ENCODE measurements at regions not wholly inside any gene's neighbourhood (a gene's known extent, or its start where the extent isn't known, plus 50 kb on each side); places are given as distances from the start of the nearest gene placed in this dataset.

DNA sequence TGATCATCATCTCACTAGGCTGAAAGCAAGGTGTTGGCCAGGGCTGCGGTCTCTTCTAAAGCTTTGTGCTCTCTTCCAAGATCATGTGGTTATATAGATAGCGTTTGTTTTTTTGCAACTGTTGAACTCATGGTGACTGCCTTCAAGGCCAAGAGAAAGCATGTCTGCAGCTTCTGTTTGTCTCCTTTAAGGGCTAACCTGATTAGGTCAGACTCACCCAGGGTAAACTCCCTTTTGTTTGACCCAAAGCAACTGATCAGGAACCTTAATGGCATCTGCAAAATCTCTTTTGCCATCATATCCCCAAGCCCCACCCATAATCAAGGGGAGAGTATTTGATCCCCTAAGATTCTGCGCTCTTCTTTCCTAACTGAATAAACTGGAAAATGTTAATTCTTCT lies 72.2 kb upstream of the ALG13 start:
- no peak overlapping the region for H3K27ac ChIP-seq (ENCODE audit: extremely low read depth, low read depth, low read length)
- ChIA-PET CTCF (no interaction called here), POLR2A (no interaction called here)
- no peaks in the 10 kb centered on the region for H3K9me3 ChIP-seq (ENCODE audit: control insufficient read depth, insufficient read depth, low read depth, low read length)
- TF ChIP-seq ZNF549 (tag by site-specific recombination; IDR thresholded peaks at IDR 0.05) (no peak), ZBTB21 (tag by site-specific recombination; IDR thresholded peaks at IDR 0.05) (no peak), ZNF670 (tag by site-specific recombination; IDR thresholded peaks at IDR 0.05; ENCODE audit: low read depth) (no peak), ZNF366 (tag by site-specific recombination; conservative IDR thresholded peaks at IDR 0.05) (no peak), ZNF658 (tag by site-specific recombination; IDR thresholded peaks at IDR 0.05) (no peak), ZNF335 (tag by site-specific recombination; conservative IDR thresholded peaks at IDR 0.05) (no peak), HOXD13 (CRISPR knock-in tag; IDR thresholded peaks at IDR 0.05; ENCODE audit: borderline replicate concordance) (no peak), ZNF404 (tag by site-specific recombination; IDR thresholded peaks at IDR 0.05) (no peak), BCL11B (tag by site-specific recombination; IDR thresholded peaks at IDR 0.05; ENCODE audit: low read depth) (no peak), GFI1B (tag by site-specific recombination; IDR thresholded peaks at IDR 0.05) (no peak), ZNF768 (tag by site-specific recombination; IDR thresholded peaks at IDR 0.05) (no peak), ZSCAN30 (tag by site-specific recombination; IDR thresholded peaks at IDR 0.05) (no peak), ZNF19 (tag by site-specific recombination; IDR thresholded peaks at IDR 0.05; ENCODE audit: low read depth) (no peak)
- TF ChIP-seq, protein P1, sequence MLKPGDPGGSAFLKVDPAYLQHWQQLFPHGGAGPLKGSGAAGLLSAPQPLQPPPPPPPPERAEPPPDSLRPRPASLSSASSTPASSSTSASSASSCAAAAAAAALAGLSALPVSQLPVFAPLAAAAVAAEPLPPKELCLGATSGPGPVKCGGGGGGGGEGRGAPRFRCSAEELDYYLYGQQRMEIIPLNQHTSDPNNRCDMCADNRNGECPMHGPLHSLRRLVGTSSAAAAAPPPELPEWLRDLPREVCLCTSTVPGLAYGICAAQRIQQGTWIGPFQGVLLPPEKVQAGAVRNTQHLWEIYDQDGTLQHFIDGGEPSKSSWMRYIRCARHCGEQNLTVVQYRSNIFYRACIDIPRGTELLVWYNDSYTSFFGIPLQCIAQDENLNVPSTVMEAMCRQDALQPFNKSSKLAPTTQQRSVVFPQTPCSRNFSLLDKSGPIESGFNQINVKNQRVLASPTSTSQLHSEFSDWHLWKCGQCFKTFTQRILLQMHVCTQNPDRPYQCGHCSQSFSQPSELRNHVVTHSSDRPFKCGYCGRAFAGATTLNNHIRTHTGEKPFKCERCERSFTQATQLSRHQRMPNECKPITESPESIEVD (tag by site-specific recombination; IDR thresholded peaks at IDR 0.05): no peak
- no peaks in the 10 kb centered on the region for H3K36me3 ChIP-seq (ENCODE audit: control insufficient read depth in 2 of 2, insufficient read depth in 1 of 2, low read length in 2 of 2)
- no peak overlapping the region for H3K4me3 ChIP-seq (ENCODE audit: low read depth, low read length)
- H3K4me1 ChIP-seq (ENCODE audit: control insufficient read depth, insufficient read depth, low read length): no peaks in the 10 kb centered on the region

DNA sequence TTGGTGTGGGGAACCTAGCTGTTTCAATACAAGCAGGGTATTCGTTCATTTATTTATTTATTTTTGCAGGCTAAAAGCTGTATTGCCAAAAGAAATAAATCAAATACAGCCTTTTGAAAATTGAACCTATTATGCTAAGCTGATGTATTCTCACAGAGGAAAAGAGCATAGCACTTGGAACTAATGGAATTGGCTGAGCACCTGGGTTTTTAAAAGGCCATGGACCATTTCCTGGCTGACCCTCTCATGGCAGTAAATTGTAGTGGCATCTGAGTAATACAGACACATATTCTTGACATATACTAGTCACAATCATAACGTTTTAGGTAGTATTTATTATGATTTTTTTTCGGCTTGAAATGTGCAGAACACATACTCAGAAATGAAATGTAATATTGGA lies 71.8 kb upstream of the ALG13 start:
- H3K4me3 ChIP-seq (ENCODE audit: low read depth, low read length): no peak overlapping the region
- ChIA-PET CTCF (no interaction called here), POLR2A (no interaction called here)
- H3K4me1 ChIP-seq (ENCODE audit: control insufficient read depth, insufficient read depth, low read length): no peaks in the 10 kb centered on the region
- no peak overlapping the region for H3K27ac ChIP-seq (ENCODE audit: extremely low read depth, low read depth, low read length)
- H3K9me3 ChIP-seq (ENCODE audit: control insufficient read depth, insufficient read depth, low read depth, low read length): no peaks in the 10 kb centered on the region
- H3K36me3 ChIP-seq (ENCODE audit: control insufficient read depth in 2 of 2, insufficient read depth in 1 of 2, low read length in 2 of 2): no peaks in the 10 kb centered on the region
- TF ChIP-seq PRDM1 (tag by site-specific recombination; IDR thresholded peaks at IDR 0.05) (no peak), BCL11A (tag by site-specific recombination; IDR thresholded peaks at IDR 0.05; ENCODE audit: low read depth) (no peak), ZNF391 (tag by site-specific recombination; IDR thresholded peaks at IDR 0.05; ENCODE audit: borderline replicate concordance, low read depth) (no peak), ZNF169 (tag by site-specific recombination; IDR thresholded peaks at IDR 0.05) (no peak), ZNF624 (tag by site-specific recombination; IDR thresholded peaks at IDR 0.05) (no peak), ZNF629 (tag by site-specific recombination; IDR thresholded peaks at IDR 0.05) (no peak), ZNF132 (tag by site-specific recombination; IDR thresholded peaks at IDR 0.05; ENCODE audit: borderline replicate concordance) (no peak), BCL11B (tag by site-specific recombination; IDR thresholded peaks at IDR 0.05; ENCODE audit: low read depth) (no peak), ZNF747 (tag by site-specific recombination; IDR thresholded peaks at IDR 0.05) (no peak)
- TF ChIP-seq, protein P2, sequence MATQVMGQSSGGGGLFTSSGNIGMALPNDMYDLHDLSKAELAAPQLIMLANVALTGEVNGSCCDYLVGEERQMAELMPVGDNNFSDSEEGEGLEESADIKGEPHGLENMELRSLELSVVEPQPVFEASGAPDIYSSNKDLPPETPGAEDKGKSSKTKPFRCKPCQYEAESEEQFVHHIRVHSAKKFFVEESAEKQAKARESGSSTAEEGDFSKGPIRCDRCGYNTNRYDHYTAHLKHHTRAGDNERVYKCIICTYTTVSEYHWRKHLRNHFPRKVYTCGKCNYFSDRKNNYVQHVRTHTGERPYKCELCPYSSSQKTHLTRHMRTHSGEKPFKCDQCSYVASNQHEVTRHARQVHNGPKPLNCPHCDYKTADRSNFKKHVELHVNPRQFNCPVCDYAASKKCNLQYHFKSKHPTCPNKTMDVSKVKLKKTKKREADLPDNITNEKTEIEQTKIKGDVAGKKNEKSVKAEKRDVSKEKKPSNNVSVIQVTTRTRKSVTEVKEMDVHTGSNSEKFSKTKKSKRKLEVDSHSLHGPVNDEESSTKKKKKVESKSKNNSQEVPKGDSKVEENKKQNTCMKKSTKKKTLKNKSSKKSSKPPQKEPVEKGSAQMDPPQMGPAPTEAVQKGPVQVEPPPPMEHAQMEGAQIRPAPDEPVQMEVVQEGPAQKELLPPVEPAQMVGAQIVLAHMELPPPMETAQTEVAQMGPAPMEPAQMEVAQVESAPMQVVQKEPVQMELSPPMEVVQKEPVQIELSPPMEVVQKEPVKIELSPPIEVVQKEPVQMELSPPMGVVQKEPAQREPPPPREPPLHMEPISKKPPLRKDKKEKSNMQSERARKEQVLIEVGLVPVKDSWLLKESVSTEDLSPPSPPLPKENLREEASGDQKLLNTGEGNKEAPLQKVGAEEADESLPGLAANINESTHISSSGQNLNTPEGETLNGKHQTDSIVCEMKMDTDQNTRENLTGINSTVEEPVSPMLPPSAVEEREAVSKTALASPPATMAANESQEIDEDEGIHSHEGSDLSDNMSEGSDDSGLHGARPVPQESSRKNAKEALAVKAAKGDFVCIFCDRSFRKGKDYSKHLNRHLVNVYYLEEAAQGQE (tag by site-specific recombination; IDR thresholded peaks at IDR 0.05): no peak
- TF ChIP-seq, protein P3, sequence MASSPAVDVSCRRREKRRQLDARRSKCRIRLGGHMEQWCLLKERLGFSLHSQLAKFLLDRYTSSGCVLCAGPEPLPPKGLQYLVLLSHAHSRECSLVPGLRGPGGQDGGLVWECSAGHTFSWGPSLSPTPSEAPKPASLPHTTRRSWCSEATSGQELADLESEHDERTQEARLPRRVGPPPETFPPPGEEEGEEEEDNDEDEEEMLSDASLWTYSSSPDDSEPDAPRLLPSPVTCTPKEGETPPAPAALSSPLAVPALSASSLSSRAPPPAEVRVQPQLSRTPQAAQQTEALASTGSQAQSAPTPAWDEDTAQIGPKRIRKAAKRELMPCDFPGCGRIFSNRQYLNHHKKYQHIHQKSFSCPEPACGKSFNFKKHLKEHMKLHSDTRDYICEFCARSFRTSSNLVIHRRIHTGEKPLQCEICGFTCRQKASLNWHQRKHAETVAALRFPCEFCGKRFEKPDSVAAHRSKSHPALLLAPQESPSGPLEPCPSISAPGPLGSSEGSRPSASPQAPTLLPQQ (tag by site-specific recombination; IDR thresholded peaks at IDR 0.05): no peak
- TF ChIP-seq, protein P4, sequence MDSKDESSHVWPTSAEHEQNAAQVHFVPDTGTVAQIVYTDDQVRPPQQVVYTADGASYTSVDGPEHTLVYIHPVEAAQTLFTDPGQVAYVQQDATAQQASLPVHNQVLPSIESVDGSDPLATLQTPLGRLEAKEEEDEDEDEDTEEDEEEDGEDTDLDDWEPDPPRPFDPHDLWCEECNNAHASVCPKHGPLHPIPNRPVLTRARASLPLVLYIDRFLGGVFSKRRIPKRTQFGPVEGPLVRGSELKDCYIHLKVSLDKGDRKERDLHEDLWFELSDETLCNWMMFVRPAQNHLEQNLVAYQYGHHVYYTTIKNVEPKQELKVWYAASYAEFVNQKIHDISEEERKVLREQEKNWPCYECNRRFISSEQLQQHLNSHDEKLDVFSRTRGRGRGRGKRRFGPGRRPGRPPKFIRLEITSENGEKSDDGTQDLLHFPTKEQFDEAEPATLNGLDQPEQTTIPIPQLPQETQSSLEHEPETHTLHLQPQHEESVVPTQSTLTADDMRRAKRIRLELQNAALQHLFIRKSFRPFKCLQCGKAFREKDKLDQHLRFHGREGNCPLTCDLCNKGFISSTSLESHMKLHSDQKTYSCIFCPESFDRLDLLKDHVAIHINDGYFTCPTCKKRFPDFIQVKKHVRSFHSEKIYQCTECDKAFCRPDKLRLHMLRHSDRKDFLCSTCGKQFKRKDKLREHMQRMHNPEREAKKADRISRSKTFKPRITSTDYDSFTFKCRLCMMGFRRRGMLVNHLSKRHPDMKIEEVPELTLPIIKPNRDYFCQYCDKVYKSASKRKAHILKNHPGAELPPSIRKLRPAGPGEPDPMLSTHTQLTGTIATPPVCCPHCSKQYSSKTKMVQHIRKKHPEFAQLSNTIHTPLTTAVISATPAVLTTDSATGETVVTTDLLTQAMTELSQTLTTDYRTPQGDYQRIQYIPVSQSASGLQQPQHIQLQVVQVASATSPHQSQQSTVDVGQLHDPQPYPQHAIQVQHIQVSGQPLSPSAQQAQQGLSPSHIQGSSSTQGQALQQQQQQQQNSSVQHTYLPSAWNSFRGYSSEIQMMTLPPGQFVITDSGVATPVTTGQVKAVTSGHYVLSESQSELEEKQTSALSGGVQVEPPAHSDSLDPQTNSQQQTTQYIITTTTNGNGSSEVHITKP (tag by site-specific recombination; IDR thresholded peaks at IDR 0.05): no peak

Measured in HEK293 (cell line).